ENCODE measurements at regions not wholly inside any gene's neighbourhood (a gene's known extent, or its start where the extent isn't known, plus 50 kb on each side); places are given as distances from the start of the nearest gene placed in this dataset.

DNA sequence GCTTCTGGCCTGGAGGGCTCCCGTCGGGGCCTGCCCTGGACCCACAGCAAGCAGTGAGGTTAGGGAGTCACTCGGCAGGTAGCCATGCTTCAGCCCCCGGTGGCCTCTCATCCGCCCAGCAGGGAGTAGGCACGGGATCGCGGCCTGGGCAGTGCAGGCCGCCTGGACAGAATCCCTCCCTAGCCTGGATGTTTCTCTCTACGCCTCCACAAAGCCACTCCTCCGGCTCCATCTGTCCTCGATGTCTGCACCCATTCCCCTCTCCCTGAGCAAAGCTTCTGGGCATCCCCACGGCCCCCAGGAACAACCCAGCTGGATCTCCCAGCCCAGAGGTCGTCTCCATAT, 145.2 kb downstream of the RBFOX3 start:
- Histone ChIP-seq H3K27ac (no peak overlapping the region), H3K4me1 (replicated peaks in 1 of 2) (peaks cover 21 to 31% of the 10 kb centered on the region in 2 donors), H3K4me3 (no peak overlapping the region)
- in situ Hi-C loops (cut with MboI; ENCODE audit: low pct_unique_long_range_greater_than_20kb in 2 of 9, low sequenced_read_pairs in 9 of 9, unreplicated experiment in 9 of 9): no loop called here
- peak in 4 of 8 experiments; percentile 9 to 62 (median 44) for ATAC-seq (replicated peaks in 6 of 8)
- WGBS, 10 experiments: 0 to 73% (median 63%) methylated on average over 1 to 8 of the region's 14 CpGs; no CpG with 5 or more reads in 4 of the 10 experiments

DNA sequence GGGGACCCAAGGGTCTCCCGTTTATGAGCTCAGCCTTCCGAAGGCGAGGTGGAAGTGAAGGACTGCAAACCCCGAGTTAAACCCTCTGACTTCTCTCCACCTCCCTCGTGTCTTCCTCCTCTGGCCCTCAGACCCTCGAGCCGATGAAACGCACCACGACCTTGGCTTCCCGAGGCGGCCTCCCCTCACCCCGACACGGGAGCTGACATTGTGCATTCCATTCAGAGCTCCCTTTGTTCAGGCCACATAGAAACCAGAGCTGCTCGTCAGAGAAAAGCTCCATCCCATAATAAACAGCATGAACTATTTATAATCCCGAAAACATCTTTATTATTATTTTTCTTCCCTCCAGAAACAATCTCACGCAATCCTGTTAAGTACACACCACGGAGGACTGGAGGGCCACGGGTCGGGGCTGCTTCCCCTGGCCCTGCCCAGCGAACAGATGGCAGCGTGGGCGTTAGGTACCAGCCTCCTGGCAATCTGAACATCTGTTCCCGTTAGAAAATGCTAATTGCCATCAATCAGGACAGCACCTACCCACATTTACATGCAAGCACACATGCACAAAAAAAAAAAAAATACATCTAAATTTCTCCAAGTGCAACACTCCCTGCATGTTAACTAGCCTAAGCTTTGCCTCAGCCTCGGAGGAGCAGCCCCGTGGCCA, 145.7 kb downstream of the RBFOX3 start:
- peaks cover 17 to 27% of the 10 kb centered on the region in 2 donors for H3K4me1 ChIP-seq (replicated peaks in 1 of 2)
- WGBS, 10 experiments: 3 to 67% (median 19%) methylated on average over 3 to 15 of the region's 25 CpGs; no CpG with 5 or more reads in 2 of the 10 experiments
- H3K27ac ChIP-seq: no peak overlapping the region
- in situ Hi-C loops (cut with MboI; ENCODE audit: low pct_unique_long_range_greater_than_20kb in 2 of 9, low sequenced_read_pairs in 9 of 9, unreplicated experiment in 9 of 9): no loop called here
- ATAC-seq (replicated peaks in 6 of 8): peak; percentile 54 to 93 (median 64)
- no peak overlapping the region for H3K4me3 ChIP-seq

DNA sequence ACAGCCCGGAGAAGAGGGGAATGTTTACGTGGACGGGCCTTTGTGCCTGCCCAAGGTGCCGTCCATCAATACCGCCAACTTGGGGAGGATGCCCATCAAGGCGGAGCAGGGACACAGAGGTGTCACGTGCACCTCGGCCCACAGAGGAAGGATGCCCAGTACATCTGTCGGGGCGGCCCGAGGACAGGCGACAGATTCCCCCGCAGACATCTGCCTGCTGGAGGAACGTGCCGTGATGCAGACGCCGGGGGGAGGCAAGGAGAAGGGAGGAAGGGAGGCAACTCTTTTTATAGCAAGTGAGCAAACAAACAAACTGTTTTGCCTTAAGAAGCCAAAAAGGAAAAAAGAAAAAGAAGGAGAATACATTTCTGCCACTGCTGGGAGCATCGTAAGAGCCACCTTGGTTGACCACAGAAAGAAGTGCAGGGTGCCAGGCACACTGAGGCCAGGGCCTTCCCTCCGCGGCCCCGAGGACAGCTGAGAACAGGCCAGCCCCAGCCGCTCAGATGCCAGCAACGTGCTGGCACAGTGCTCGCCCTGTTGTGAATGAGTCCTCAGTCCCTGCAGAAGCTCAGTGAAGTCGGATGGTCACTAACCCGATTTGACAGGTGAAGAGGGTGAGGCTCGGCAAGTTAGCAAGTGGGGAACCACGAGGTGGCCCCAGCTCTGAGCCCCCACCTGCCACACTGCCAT, 146.4 kb downstream of the RBFOX3 start:
- ATAC-seq (replicated peaks in 6 of 8): no peak
- in situ Hi-C loops (cut with MboI; ENCODE audit: low pct_unique_long_range_greater_than_20kb in 2 of 9, low sequenced_read_pairs in 9 of 9, unreplicated experiment in 9 of 9): no loop called here
- Histone ChIP-seq H3K4me1 (replicated peaks in 1 of 2) (peaks cover 17 to 27% of the 10 kb centered on the region in 2 donors), H3K27ac (no peak overlapping the region), H3K4me3 (no peak overlapping the region)
- WGBS, 10 experiments: 28 to 100% (median 84%) methylated on average over 1 to 17 of the region's 28 CpGs; no CpG with 5 or more reads in 3 of the 10 experiments

- peaks cover 17 to 27% of the 10 kb centered on the region in 2 donors for H3K4me1 ChIP-seq (replicated peaks in 1 of 2)
- ATAC-seq (replicated peaks in 6 of 8): no peak
- in situ Hi-C loops (cut with MboI; ENCODE audit: low pct_unique_long_range_greater_than_20kb in 2 of 9, low sequenced_read_pairs in 9 of 9, unreplicated experiment in 9 of 9): no loop called here
- no peak overlapping the region for H3K4me3 ChIP-seq
- 28 to 100% (median 92%) methylated on average over 2 to 14 of the region's 36 CpGs; no CpG with 5 or more reads in 4 of the 10 experiments for WGBS, 10 experiments
- H3K27ac ChIP-seq: no peak overlapping the region
Observed at GRCh38 chr17:79463421-79464317, 147.2 kb downstream of the RBFOX3 start.

GRCh38 chr17:79461041-79461440, 149.8 kb downstream of the RBFOX3 start:
- in situ Hi-C loops (cut with MboI; ENCODE audit: low pct_unique_long_range_greater_than_20kb in 2 of 9, low sequenced_read_pairs in 9 of 9, unreplicated experiment in 9 of 9): no loop called here
- no peak overlapping the region for H3K4me3 ChIP-seq
- no peak overlapping the region for H3K27ac ChIP-seq
- WGBS, 10 experiments: 0 to 40% (median 29%) methylated on average over 1 to 2 of the region's 2 CpGs; no CpG with 5 or more reads in 5 of the 10 experiments
- peaks cover 15 to 23% of the 10 kb centered on the region in 2 donors for H3K4me1 ChIP-seq (replicated peaks in 1 of 2)
- ATAC-seq (replicated peaks in 6 of 8): peak in 7 of 8 experiments; percentile 50 to 77 (median 66)

DNA sequence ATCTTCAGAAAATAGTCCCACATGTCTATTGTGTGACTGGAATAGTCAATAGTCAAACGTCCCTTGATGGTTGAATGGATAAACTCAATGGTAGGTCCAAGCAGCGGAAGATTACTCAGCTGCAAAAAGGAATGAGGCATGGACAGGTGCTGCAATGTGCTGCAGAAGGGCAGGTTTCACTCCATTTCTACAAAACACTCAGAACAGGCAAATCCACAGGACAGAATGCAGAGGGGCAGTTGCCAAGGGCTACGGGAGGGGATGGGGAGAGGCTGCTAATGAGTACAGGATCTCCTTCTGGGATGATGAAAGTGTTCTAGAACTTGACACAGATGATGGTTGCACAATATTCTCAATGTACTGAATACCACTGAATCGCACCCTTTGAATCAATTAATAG, 151.0 kb downstream of the RBFOX3 start:
- 0 to 100% (median 56%) methylated on average over 1 to 2 of the region's 4 CpGs; no CpG with 5 or more reads in 3 of the 10 experiments for WGBS, 10 experiments
- in situ Hi-C loops (cut with MboI; ENCODE audit: low pct_unique_long_range_greater_than_20kb in 2 of 9, low sequenced_read_pairs in 9 of 9, unreplicated experiment in 9 of 9): no loop called here
- Histone ChIP-seq H3K4me3 (no peak overlapping the region), H3K4me1 (replicated peaks in 1 of 2) (peaks cover 4 to 12% of the 10 kb centered on the region in 2 donors), H3K27ac (no peak overlapping the region)
- ATAC-seq (replicated peaks in 6 of 8): no peak

- Histone ChIP-seq H3K27ac (no peak overlapping the region), H3K4me1 (replicated peaks in 1 of 2) (peaks cover 0 to 4% of the 10 kb centered on the region in 2 donors), H3K4me3 (no peak overlapping the region)
- in situ Hi-C loops (cut with MboI; ENCODE audit: low pct_unique_long_range_greater_than_20kb in 2 of 9, low sequenced_read_pairs in 9 of 9, unreplicated experiment in 9 of 9): no loop called here
- 20 to 83% (median 80%) methylated on average over 1 to 2 of the region's 12 CpGs; no CpG with 5 or more reads in 7 of the 10 experiments for WGBS, 10 experiments
- peak in 5 of 8 experiments; percentile 10 to 31 (median 14) for ATAC-seq (replicated peaks in 6 of 8)
Observed at GRCh38 chr17:79459003-79459655, 151.7 kb downstream of the RBFOX3 start.

DNA sequence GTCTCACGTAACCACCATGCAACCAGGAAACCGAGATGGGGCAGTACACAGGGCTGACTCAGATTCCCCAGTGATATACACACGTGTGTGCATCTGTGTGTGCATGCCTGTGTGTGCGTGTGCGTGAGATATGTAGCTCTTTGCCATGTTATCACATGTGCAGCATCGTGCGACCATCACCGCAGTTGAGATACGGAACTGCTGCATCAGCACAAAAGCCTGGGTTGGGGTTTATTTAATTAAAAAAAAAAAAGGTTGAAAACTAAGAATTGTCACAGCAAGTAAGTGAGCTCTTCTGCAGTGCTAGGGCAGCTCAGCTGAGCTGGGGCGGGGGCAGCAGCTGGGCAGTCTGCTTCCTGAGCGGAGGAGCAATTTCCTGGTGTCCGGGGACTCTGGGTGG, 152.5 kb downstream of the RBFOX3 start:
- Histone ChIP-seq H3K4me1 (replicated peaks in 1 of 2) (peaks cover 0 to 4% of the 10 kb centered on the region in 2 donors), H3K27ac (no peak overlapping the region), H3K4me3 (no peak overlapping the region)
- peak in 1 of 8 experiments; percentile 18 for ATAC-seq (replicated peaks in 6 of 8)
- in situ Hi-C loops (cut with MboI; ENCODE audit: low pct_unique_long_range_greater_than_20kb in 2 of 9, low sequenced_read_pairs in 9 of 9, unreplicated experiment in 9 of 9): no loop called here
- 60 to 100% (median 88%) methylated on average over 1 to 8 of the region's 12 CpGs; no CpG with 5 or more reads in 3 of the 10 experiments for WGBS, 10 experiments

GRCh38 chr17:79457889-79458288, 153.0 kb downstream of the RBFOX3 start:
- in situ Hi-C loops (cut with MboI; ENCODE audit: low pct_unique_long_range_greater_than_20kb in 2 of 9, low sequenced_read_pairs in 9 of 9, unreplicated experiment in 9 of 9): no loop called here
- no peak for ATAC-seq (replicated peaks in 6 of 8)
- Histone ChIP-seq H3K4me3 (no peak overlapping the region), H3K4me1 (replicated peaks in 1 of 2) (peaks cover 0 to 4% of the 10 kb centered on the region in 2 donors), H3K27ac (no peak overlapping the region)
- 43 to 96% (median 78%) methylated on average over 1 to 8 of the region's 12 CpGs; no CpG with 5 or more reads in 2 of the 10 experiments for WGBS, 10 experiments

DNA sequence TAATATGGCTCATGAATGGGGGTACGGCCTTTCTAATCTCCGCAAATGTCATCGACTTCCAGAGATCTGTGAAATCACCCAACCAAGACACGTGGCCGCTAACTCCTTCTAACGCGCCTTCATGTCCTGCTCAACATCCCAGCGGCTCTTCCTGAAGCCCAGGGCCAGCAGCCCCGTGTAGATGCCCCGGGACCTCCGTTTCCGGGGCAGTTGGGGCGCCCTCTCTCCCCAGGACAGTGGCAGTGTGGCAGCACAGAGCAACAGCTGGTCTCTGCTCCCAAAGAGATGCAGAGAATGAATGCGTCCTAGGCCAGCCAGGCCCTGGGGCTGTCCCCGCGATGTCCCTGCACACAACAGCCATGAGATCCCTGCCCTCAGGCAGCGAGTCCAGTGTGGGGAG, 153.5 kb downstream of the RBFOX3 start:
- WGBS, 10 experiments: 37 to 94% (median 90%) methylated on average over 2 to 4 of the region's 17 CpGs; no CpG with 5 or more reads in 5 of the 10 experiments
- in situ Hi-C loops (cut with MboI; ENCODE audit: low pct_unique_long_range_greater_than_20kb in 2 of 9, low sequenced_read_pairs in 9 of 9, unreplicated experiment in 9 of 9): no loop called here
- ATAC-seq (replicated peaks in 6 of 8): no peak
- Histone ChIP-seq H3K4me3 (no peak overlapping the region), H3K4me1 (replicated peaks in 1 of 2) (peaks cover 0 to 4% of the 10 kb centered on the region in 2 donors), H3K27ac (no peak overlapping the region)

GRCh38 chr17:79455636-79456035, 155.2 kb downstream of the RBFOX3 start:
- 50 to 100% (median 94%) methylated on average over 1 to 9 of the region's 11 CpGs; no CpG with 5 or more reads in 6 of the 10 experiments for WGBS, 10 experiments
- in situ Hi-C loops (cut with MboI; ENCODE audit: low pct_unique_long_range_greater_than_20kb in 2 of 9, low sequenced_read_pairs in 9 of 9, unreplicated experiment in 9 of 9): no loop called here

DNA sequence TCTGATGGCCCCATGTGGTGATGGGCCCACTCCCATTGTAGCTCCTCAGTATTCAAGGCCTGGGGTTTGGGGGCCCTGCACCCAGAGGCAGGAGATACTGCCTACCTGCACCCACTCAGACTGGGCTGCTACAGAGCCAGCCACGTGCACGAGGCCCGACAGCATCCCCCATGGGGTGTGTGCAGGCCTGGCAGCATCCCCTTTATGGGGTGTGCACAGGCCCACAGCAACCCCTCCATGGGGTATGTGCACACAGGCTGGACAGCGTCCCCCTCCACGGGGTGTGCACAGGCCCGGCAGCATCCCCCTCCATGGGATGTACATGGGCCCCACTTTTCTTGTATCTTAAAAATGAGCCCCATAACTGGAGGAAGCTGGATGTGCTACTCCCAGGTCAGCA, 156.0 kb downstream of the RBFOX3 start:
- Histone ChIP-seq H3K4me3 (no peak overlapping the region), H3K4me1 (replicated peaks in 1 of 2) (no peaks in the 10 kb centered on the region), H3K27ac (no peak overlapping the region)
- 68 to 79% methylated on average over 3 to 5 of the region's 6 CpGs; no CpG with 5 or more reads in 8 of the 10 experiments for WGBS, 10 experiments
- in situ Hi-C loops (cut with MboI; ENCODE audit: low pct_unique_long_range_greater_than_20kb in 2 of 9, low sequenced_read_pairs in 9 of 9, unreplicated experiment in 9 of 9): no loop called here
- ATAC-seq (replicated peaks in 6 of 8): no peak

More at GRCh38 chr17:79455636-79456035, 155.2 kb downstream of the RBFOX3 start:
- ATAC-seq (replicated peaks in 6 of 8): peak in 1 of 8 experiments; percentile 22
- Histone ChIP-seq H3K27ac (no peak overlapping the region), H3K4me3 (no peak overlapping the region), H3K4me1 (replicated peaks in 1 of 2) (no peaks in the 10 kb centered on the region)
